KBM-7 (cell line): ENCODE measurements at regions not wholly inside any gene's neighbourhood (a gene's known extent, or its start where the extent isn't known, plus 50 kb on each side); places are given as distances from the start of the nearest gene placed in this dataset.
"Not testable (repeated sequence)": the region's sequence is repeated elsewhere in the genome, so short reads cannot be mapped to it uniquely, and the experiment has no call there.

Experiments
- DNase-seq: peaks from one replicate; pipeline ENCODE4 v3.0.0-alpha.2; 2015
- in situ Hi-C: fragments of 300-500 bp; cut with MboI; formaldehyde crosslinking; loops from 2 replicates; pipeline ENCODE4 v1.14.3; 2020; ENCODE audit warnings: low sequenced_read_pairs, low pct_unique_long_range_greater_than_20kb, mixed read lengths

DNA sequence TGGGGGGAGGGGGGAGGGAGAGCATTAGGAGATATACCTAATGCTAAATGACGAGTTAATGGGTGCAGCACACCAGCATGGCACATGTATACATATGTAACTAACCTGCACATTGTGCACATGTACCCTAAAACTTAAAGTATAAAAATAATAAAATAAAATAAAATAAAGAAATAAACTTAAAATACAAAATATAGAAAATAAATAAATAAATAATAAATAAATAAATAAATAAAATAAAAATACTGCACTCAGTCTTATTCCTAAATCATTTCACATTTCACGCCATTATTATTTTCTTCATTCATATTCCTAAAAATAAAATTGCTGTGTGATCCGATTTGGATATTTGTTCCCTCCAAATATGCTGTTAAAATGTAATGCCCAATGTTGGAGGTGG, 156.5 kb upstream of the CCNG1 start:
- in situ Hi-C loops, DNase-seq: not testable (repeated sequence)

DNA sequence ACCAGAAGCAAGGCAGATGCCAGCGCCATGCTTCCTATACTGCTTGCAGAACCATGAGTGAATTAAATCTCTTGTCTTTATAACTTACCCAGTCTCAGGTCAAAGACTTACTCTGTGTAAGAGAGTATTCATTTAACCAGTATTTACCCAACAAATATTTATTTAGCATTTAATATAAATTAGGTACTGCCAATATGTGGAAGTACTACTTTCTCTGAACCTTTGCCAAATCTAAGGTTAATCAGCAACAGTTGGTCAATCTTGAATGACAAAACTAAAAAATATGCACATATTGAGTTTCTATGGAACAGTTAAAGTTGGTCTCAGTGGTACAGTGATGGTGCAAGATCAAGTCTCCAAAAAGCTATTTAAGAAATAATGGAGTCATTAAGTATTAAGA, 155.9 kb upstream of the CCNG1 start:
- DNase-seq: no peak
- in situ Hi-C loops: no loop called here

DNA sequence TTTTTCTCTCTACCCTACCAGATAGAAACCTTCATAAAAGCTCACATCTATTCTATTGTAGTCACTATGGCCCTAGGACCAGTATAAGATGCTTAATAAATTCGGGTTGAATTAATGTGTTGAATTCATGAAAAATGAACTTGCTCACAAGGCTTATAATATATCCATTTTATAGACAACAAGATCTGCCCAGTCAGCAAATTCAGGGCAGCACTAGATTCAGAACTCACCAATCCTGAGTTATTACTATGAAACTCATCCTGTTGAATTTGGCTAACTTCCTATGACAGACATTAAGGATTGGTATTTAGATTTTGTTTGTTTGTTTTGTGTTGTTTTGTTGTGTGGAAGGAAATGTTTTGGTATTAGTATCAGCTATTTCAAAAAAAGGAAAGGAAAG, 143.6 kb upstream of the CCNG1 start:
- DNase-seq: no peak
- in situ Hi-C loops: no loop called here

- in situ Hi-C loops: no loop called here
- no peak for DNase-seq
Observed at GRCh38 chr5:163303718-163304117, 133.7 kb upstream of the CCNG1 start.

GRCh38 chr5:163305655-163306054, 131.7 kb upstream of the CCNG1 start:
- in situ Hi-C loops: no loop called here
- no peak for DNase-seq

DNA sequence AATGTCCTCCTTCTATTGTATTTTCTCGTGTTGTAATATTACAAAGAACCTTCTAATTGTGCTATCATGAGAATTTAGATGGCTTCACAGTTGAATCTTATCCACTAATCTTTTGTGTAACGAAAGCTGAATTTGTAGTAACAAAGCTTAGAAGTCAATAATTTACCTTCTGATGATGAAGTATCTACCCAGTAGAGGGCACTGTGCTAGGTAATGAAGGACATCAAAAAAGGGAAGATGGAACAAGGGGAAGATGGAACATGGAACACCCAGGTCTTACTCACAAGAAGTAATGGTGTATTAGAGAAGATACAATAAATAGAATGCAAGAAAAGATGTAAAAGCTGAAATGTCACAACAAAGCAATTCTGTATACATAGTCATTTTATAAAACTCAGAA, 131.0 kb upstream of the CCNG1 start:
- DNase-seq: peak; percentile 48
- in situ Hi-C loops: no loop called here

GRCh38 chr5:163309914-163310313, 127.5 kb upstream of the CCNG1 start:
- in situ Hi-C loops: no loop called here

DNA sequence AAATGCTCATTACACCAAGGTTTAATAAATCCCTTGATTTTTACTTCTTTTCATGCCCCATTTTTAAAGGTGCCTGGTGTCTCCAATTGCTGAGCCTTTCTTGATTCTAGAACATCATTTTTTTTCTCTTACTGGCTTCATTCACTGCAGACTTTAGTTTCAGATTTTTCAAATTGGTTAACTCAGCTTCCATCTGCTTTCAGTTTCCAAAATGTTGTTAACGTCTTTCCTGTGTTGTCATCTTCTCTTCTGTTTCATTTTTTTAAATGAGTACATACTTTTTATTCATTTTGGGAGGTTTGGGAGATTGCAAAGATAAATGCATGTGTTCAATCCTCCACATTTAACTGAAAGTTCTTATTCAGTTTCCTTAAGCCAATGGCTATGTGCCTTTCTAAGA, 126.4 kb upstream of the CCNG1 start:
- in situ Hi-C loops: no loop called here
- no peak for DNase-seq

More at GRCh38 chr5:163309914-163310313, 127.5 kb upstream of the CCNG1 start:
- DNase-seq: no peak

DNA sequence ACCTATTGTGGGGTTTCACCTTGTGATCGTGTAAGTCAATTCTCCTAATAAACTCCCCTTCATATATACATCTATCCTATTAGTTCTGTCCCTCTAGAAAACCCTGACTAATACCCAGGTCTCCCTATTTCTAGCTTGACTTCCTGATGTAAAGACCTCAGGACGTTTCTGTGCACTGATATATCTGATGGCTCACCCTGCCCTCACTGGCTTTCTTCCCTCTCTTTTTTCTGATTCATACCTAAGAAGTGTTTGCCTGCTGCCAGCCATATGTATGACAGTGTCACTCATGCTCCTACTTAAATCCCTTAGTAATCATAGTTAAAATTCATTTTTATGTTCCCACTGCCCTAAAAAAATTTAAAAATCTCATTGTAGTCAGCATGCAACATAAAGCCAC, 124.8 kb upstream of the CCNG1 start:
- DNase-seq: no peak
- in situ Hi-C loops: no loop called here

DNA sequence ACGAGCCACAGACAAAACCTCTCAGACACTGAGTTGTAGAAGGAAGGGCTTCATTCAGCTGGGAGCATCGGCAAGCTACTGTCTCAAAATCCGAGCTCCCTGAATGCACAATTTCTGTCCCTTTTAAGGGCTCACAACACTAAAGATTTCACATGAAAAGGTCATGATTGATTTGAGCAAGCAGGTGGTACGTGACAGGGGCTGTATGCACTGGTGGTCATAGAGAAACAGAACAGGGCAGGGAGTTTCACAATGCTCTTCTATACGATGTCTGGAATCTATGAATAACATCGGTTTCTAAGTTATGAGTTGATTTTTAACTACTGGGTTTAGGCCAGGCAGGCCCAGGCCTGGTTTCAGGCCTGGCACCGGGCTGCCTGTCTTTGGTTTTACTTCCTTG, 124.3 kb upstream of the CCNG1 start:
- DNase-seq, in situ Hi-C loops: not testable (repeated sequence)

- in situ Hi-C loops, DNase-seq: not testable (repeated sequence)
Observed at GRCh38 chr5:163316374-163316773, 121.0 kb upstream of the CCNG1 start.

- no peak for DNase-seq
- in situ Hi-C loops: no loop called here
Observed at GRCh38 chr5:163318707-163319106, 118.7 kb upstream of the CCNG1 start.

DNA sequence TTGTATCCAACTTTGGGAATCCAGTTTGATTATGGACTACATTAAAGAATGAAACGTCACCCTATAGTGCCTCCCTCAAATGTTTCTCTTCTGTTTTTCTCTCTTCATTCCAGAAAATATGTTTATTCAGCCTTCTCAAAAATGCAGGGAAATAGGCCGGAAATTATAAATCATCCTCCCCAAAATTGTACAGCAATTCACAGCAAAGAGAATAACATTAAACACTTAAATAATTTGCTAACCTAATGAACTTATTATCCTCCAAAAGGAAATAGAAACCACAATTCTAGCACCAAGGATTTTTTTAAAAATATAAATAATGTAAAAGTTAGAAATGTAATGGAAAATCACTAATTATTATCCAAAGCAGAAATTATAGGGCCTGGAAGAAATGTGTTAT, 115.9 kb upstream of the CCNG1 start:
- in situ Hi-C loops: no loop called here
- DNase-seq: no peak

GRCh38 chr5:163330723-163331668, 106.4 kb upstream of the CCNG1 start:
- in situ Hi-C loops: no loop called here
- DNase-seq: peak; percentile 52

DNA sequence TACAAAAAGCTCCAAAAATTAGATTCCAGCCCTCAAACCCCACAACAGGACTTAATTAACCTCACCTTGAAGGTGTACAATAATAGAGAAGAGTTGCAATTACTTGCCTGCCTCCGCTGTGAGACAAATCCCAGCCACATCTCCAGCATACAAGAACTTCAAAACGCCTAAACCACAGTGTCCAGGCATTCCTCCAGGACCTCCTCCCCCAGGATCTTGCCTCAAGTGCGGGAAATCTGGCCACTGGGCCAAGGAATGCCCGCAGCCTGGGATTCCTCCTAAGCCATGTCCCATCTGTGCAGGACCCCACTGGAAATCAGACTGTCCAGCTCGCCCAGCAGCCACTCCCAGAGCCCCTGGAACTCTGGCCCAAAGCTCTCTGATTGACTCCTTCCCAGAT, 101.3 kb upstream of the CCNG1 start:
- DNase-seq, in situ Hi-C loops: not testable (repeated sequence)

- no peak for DNase-seq
- in situ Hi-C loops: no loop called here
Observed at GRCh38 chr5:163339148-163339547, 98.2 kb upstream of the CCNG1 start.

GRCh38 chr5:163340378-163340777, 97.0 kb upstream of the CCNG1 start:
- DNase-seq, in situ Hi-C loops: not testable (repeated sequence)

GRCh38 chr5:163342306-163342705, 95.1 kb upstream of the CCNG1 start:
- in situ Hi-C loops: no loop called here
- no peak for DNase-seq

GRCh38 chr5:163345216-163345615, 92.2 kb upstream of the CCNG1 start:
- no peak for DNase-seq
- in situ Hi-C loops: no loop called here

GRCh38 chr5:163347671-163348070, 89.7 kb upstream of the CCNG1 start:
- in situ Hi-C loops: no loop called here
- peak; percentile 76 for DNase-seq

GRCh38 chr5:163350083-163350482, 87.3 kb upstream of the CCNG1 start:
- DNase-seq: no peak
- in situ Hi-C loops: no loop called here
